Spinal cord (tissue), 9 donors: ENCODE measurements at regions not wholly inside any gene's neighbourhood (a gene's known extent, or its start where the extent isn't known, plus 50 kb on each side); places are given as distances from the start of the nearest gene placed in this dataset.

Experiments used
- DNase-seq, 6 donors: peaks; one replicate each; pipeline versions ENCODE4 v3.0.0 to v3.0.0-alpha.2; 2013 to 2015; ENCODE audit warnings: low spot score in 6 of 6, low read depth in 4 of 6
- H3K27ac ChIP-seq: one replicate; pipeline ENCODE4 v1.5.1; 2013; ENCODE audit warnings: low read depth, low read length, control low read depth
- H3K27me3 ChIP-seq: one replicate; pipeline ENCODE4 v1.6.1; 2013; ENCODE audit warnings: low read length; ENCODE audit not compliant: control insufficient read depth, insufficient read depth
- H3K36me3 ChIP-seq: one replicate; pipeline ENCODE4 v1.6.1; 2013; ENCODE audit warnings: low read length; ENCODE audit not compliant: control insufficient read depth, insufficient read depth
- H3K4me1 ChIP-seq: one replicate; pipeline ENCODE4 v1.6.1; 2013; ENCODE audit warnings: low read length; ENCODE audit not compliant: control insufficient read depth, insufficient read depth
- H3K4me3 ChIP-seq: one replicate; pipeline ENCODE4 v1.5.1; 2013; ENCODE audit warnings: low read depth, low read length, control low read depth
- H3K9me3 ChIP-seq: one replicate; pipeline ENCODE4 v1.6.1; 2013; ENCODE audit warnings: low read length; ENCODE audit not compliant: control insufficient read depth, insufficient read depth
- WGBS: methylation state at CpG from one replicate; pipeline ENCODE4 v1.1.5; 2013; ENCODE audit warnings: missing lambda C conversion rate; ENCODE audit not compliant: insufficient coverage; 5-methylcytosine and 5-hydroxymethylcytosine counted together
- donor health status: healthy.

DNA sequence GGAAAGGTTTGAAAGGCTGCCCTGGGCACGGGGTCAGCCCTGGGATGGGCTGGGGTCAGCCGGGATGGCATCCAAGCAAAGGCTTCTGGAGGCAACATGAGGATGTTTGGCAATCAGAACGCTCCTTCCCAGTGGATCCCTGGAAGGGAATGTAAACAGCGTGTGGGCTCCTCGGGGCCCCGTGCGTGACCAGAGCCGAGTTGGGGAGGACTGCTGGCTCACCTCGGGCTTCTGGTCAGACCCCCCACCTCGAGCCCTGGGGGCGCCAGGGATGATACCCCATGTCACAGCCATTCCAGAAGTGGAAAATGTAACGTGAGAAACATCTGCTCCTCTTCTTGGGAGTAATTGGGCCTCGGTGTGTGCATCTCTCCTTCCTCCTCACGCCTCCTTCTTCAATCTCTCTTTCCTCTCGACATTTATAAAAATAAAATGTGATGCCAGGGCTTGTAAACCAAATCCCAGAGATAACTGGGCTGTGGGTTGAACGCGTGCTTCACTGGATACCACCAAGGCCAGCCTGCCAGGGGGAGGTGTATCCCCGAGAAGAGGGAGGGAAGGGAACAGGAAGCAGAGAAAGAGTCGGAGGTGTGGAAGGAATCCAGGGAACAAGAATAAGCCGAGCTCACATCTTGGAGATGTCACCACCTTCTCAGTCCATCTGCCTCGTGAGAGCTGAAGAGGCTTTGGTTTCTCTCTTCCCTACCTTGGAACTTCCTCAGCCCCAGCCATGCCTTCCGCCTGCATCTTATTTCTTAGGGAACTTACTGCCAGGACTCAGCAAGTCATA lies 144.8 kb downstream of the NUAK1 start:
- no peak overlapping the region for H3K4me3 ChIP-seq
- H3K27ac ChIP-seq: peak overlapping the region; percentile 22
- H3K9me3 ChIP-seq: no peaks in the 10 kb centered on the region
- no peaks in the 10 kb centered on the region for H3K27me3 ChIP-seq
- no peaks in the 10 kb centered on the region for H3K36me3 ChIP-seq
- DNase-seq: peak in 1 of 6 donors; percentile 48
- peaks cover 18% of the 10 kb centered on the region for H3K4me1 ChIP-seq
- WGBS: 80% methylated on average over 13 of the region's 22 CpGs

GRCh38 chr12:105995961-105996431 lies 142.8 kb downstream of the NUAK1 start:
- Histone ChIP-seq H3K9me3 (no peaks in the 10 kb centered on the region), H3K27ac (no peak overlapping the region), H3K36me3 (no peaks in the 10 kb centered on the region), H3K4me3 (no peak overlapping the region), H3K4me1 (peaks cover 18% of the 10 kb centered on the region), H3K27me3 (no peaks in the 10 kb centered on the region)
- 93% methylated on average over 4 of the region's 4 CpGs for WGBS
- DNase-seq: no peak

- WGBS: no CpG with 5 or more reads among the region's 1 CpG
- Histone ChIP-seq H3K9me3 (no peaks in the 10 kb centered on the region), H3K27me3 (no peaks in the 10 kb centered on the region), H3K4me3 (no peak overlapping the region), H3K36me3 (no peaks in the 10 kb centered on the region), H3K27ac (no peak overlapping the region), H3K4me1 (peaks cover 11% of the 10 kb centered on the region)
- peak in 2 of 6 donors; percentile 45 to 69 for DNase-seq
Measured at GRCh38 chr12:105998561-105998960, 140.2 kb downstream of the NUAK1 start.

GRCh38 chr12:106000382-106001104 lies 138.2 kb downstream of the NUAK1 start:
- no peak overlapping the region for H3K4me3 ChIP-seq
- H3K4me1 ChIP-seq: peaks cover 3% of the 10 kb centered on the region
- H3K27ac ChIP-seq: no peak overlapping the region
- WGBS: 100% methylated on average over 2 of the region's 3 CpGs
- no peak for DNase-seq
- H3K9me3 ChIP-seq: no peaks in the 10 kb centered on the region
- H3K36me3 ChIP-seq: no peaks in the 10 kb centered on the region
- H3K27me3 ChIP-seq: no peaks in the 10 kb centered on the region

GRCh38 chr12:106001105-106001836 lies 137.5 kb downstream of the NUAK1 start:
- no peaks in the 10 kb centered on the region for H3K4me1 ChIP-seq
- 86% methylated on average over 1 of the region's 2 CpGs for WGBS
- H3K4me3 ChIP-seq: no peak overlapping the region
- H3K27ac ChIP-seq: no peak overlapping the region
- H3K36me3 ChIP-seq: no peaks in the 10 kb centered on the region
- no peaks in the 10 kb centered on the region for H3K9me3 ChIP-seq
- H3K27me3 ChIP-seq: no peaks in the 10 kb centered on the region
- DNase-seq: no peak

DNA sequence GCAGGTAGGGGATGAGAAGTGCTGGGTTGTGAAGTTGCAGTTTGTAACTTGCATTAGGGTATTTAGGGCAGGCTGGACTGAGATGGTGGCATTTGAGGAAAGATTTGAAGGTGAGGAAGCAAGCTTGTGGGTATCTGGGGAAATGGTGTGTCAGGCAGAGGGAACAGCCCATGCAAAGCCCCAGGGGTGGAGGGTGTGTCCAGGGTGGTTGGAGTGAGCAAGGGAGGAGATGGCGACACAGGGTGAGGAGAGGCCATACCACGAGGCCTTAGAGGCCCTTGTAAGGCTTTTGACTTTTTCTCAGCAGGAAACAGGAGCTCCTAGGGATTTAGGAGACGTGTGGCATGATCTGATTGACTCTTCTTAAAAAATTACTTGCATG lies 136.9 kb downstream of the NUAK1 start:
- Histone ChIP-seq H3K4me3 (no peak overlapping the region), H3K27me3 (no peaks in the 10 kb centered on the region), H3K27ac (no peak overlapping the region), H3K36me3 (no peaks in the 10 kb centered on the region), H3K9me3 (no peaks in the 10 kb centered on the region), H3K4me1 (no peaks in the 10 kb centered on the region)
- no CpG with 5 or more reads among the region's 3 CpGs for WGBS
- DNase-seq: no peak

DNA sequence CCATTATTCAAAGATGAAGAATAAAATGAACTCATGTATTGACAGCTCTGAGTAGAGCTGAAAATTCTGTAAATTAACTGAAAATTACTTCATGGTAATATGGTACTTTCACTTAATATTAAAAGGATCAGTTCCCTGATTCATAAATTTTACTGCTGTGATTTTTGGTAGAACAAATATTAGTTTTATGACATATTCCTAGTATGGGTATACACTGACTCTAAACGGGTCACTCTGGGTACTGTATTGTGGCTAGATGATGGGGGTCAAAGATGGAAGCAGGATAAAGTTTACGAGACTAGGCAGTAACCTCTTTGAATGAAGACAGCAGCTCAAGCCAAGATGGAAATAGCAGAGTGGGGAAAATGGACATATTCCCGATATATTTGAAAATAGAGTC lies 135.5 kb downstream of the NUAK1 start:
- Histone ChIP-seq H3K27me3 (no peaks in the 10 kb centered on the region), H3K4me3 (no peak overlapping the region), H3K9me3 (no peaks in the 10 kb centered on the region), H3K27ac (no peak overlapping the region), H3K4me1 (no peaks in the 10 kb centered on the region), H3K36me3 (no peaks in the 10 kb centered on the region)
- no peak for DNase-seq
- 92% methylated on average over 3 of the region's 3 CpGs for WGBS

GRCh38 chr12:106004289-106004688 lies 134.5 kb downstream of the NUAK1 start:
- no peaks in the 10 kb centered on the region for H3K27me3 ChIP-seq
- no peak for DNase-seq
- no peak overlapping the region for H3K27ac ChIP-seq
- no peaks in the 10 kb centered on the region for H3K36me3 ChIP-seq
- H3K4me3 ChIP-seq: no peak overlapping the region
- H3K4me1 ChIP-seq: no peaks in the 10 kb centered on the region
- H3K9me3 ChIP-seq: no peaks in the 10 kb centered on the region

DNA sequence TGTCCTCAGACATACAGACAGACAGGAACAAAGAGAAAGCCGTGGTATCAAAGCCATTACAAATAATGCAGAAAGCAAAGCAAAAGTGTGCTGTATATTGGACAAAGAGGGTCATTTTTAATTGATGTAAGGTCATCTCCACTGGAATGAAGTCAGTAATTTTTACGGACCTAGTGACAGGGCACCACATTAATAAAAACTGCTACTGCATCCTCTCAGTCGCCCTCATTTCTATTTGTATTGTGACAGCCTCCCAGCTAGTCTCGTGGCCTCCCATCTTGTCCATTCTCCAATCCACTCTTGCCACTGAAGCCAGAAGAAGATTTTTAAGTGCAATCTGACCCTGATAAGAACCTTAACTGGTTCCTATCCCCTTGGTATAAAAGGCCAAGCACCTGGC lies 132.4 kb downstream of the NUAK1 start:
- Histone ChIP-seq H3K9me3 (no peaks in the 10 kb centered on the region), H3K36me3 (no peaks in the 10 kb centered on the region), H3K4me1 (no peaks in the 10 kb centered on the region), H3K27me3 (no peaks in the 10 kb centered on the region), H3K4me3 (no peak overlapping the region), H3K27ac (no peak overlapping the region)
- WGBS: 61% methylated on average over 2 of the region's 4 CpGs
- no peak for DNase-seq
